Natural killer cell (primary cell): ENCODE measurements at regions not wholly inside any gene's neighbourhood (a gene's known extent, or its start where the extent isn't known, plus 50 kb on each side); places are given as distances from the start of the nearest gene placed in this dataset.

Source experiments
- ATAC-seq, 3 donors: fragments of 150-1000 bp in 2 of 3; fragments of 200-7000 bp in 1 of 3; cut with Tn5 transposase; 1 replicate in 1 of 3; 2 replicates in 2 of 3; pipeline ENCODE4 v1.10.0; 2021; ENCODE audit warnings: mild to moderate bottlenecking in 2 of 3, moderate library complexity in 2 of 3
- DNase-seq, 2 donors: peaks; one replicate each; pipeline versions ENCODE4 v3.0.0 to v3.0.0-alpha.2; 2013 to 2021; ENCODE audit warnings: mixed read lengths in 1 of 2
- H3K27ac ChIP-seq: one replicate; pipeline ENCODE4 v1.5.1; 2013; ENCODE audit warnings: mild to moderate bottlenecking, low read length
- H3K27me3 ChIP-seq: one replicate; pipeline ENCODE4 v1.6.1; 2013; ENCODE audit warnings: low read length; ENCODE audit not compliant: control insufficient read depth, insufficient read depth
- H3K36me3 ChIP-seq: one replicate; pipeline ENCODE4 v1.6.1; 2013; ENCODE audit warnings: low read length; ENCODE audit not compliant: control insufficient read depth, insufficient read depth
- H3K4me1 ChIP-seq: one replicate; pipeline ENCODE4 v1.6.1; 2013; ENCODE audit warnings: low read length; ENCODE audit not compliant: control insufficient read depth, insufficient read depth
- H3K4me3 ChIP-seq: one replicate; pipeline ENCODE4 v1.5.1; 2013; ENCODE audit warnings: low read length
- H3K9me3 ChIP-seq: one replicate; pipeline ENCODE4 v1.6.1; 2013; ENCODE audit warnings: low read length; ENCODE audit not compliant: control insufficient read depth, insufficient read depth
- H3K27ac Mint-ChIP-seq, 2 donors: one replicate each; pipeline ENCODE4 v1.8.0; 2022; ENCODE audit warnings: mild to moderate bottlenecking in 2 of 2, mixed read lengths in 2 of 2, moderate library complexity in 1 of 2
- H3K27me3 Mint-ChIP-seq, 2 donors: one replicate each; pipeline ENCODE4 v1.8.0; 2022; ENCODE audit warnings: low read depth in 2 of 2, mixed read lengths in 2 of 2
- H3K36me3 Mint-ChIP-seq: one replicate; pipeline ENCODE4 v1.8.0; 2022; ENCODE audit warnings: mixed read lengths
- H3K4me1 Mint-ChIP-seq, 2 donors: one replicate each; pipeline ENCODE4 v1.8.0; 2022; ENCODE audit warnings: mixed read lengths in 2 of 2
- H3K4me3 Mint-ChIP-seq: one replicate; pipeline ENCODE4 v1.8.0; 2022; ENCODE audit warnings: mild to moderate bottlenecking, moderate library complexity, mixed read lengths
- H3K9me3 Mint-ChIP-seq, 2 donors: one replicate each; pipeline ENCODE4 v1.8.0; 2022; ENCODE audit warnings: mixed read lengths in 2 of 2
- WGBS: methylation state at CpG from one replicate; pipeline ENCODE4 v1.1.7; 2013; ENCODE audit warnings: missing lambda C conversion rate; ENCODE audit not compliant: insufficient coverage; 5-methylcytosine and 5-hydroxymethylcytosine counted together
- intact Hi-C: fragments of 100-400 bp; cut with micrococcal nuclease; formaldehyde crosslinking; loops from one replicate; pipeline ENCODE4 v1.14.2; 2022
- TF ChIP-seq, protein P1 (sequence below): fragments of 200-600 bp; IDR thresholded peaks from one replicate; pipeline ENCODE4 v1.8.0; 2022; ENCODE audit warnings: antibody characterized with exemption

DNA sequence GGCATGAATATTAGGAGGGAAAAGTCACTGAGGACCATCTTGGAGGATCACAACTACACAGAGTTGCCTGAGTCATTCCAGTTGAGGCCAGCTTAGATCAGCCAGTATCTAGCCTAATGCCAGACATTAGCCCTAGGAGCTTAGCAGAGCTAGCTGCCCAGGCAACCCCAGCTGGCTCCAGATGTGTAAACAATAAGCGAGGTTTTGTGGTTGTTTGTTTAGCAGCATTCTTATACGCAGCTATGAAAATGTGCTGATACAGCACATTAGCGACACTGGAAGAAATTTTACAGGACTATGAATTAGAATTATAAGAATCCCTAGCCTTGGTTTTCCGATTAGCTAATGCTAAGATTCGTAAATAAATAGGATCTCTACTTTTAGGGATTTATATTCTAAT, 59.3 kb downstream of the BTBD3 start:
- TF ChIP-seq, protein P1, sequence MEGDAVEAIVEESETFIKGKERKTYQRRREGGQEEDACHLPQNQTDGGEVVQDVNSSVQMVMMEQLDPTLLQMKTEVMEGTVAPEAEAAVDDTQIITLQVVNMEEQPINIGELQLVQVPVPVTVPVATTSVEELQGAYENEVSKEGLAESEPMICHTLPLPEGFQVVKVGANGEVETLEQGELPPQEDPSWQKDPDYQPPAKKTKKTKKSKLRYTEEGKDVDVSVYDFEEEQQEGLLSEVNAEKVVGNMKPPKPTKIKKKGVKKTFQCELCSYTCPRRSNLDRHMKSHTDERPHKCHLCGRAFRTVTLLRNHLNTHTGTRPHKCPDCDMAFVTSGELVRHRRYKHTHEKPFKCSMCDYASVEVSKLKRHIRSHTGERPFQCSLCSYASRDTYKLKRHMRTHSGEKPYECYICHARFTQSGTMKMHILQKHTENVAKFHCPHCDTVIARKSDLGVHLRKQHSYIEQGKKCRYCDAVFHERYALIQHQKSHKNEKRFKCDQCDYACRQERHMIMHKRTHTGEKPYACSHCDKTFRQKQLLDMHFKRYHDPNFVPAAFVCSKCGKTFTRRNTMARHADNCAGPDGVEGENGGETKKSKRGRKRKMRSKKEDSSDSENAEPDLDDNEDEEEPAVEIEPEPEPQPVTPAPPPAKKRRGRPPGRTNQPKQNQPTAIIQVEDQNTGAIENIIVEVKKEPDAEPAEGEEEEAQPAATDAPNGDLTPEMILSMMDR, result no peak
- Mint-ChIP-seq H3K27me3 (peaks cover 0 to 3% of the 10 kb centered on the region in 2 donors), H3K36me3 (no peaks in the 10 kb centered on the region), H3K9me3 (peaks cover 0 to 4% of the 10 kb centered on the region in 2 donors), H3K4me3 (no peak overlapping the region), H3K4me1 (no peaks in the 10 kb centered on the region), H3K27ac (no peak overlapping the region)
- no peak overlapping the region for H3K4me3 ChIP-seq
- H3K27me3 ChIP-seq, result no peaks in the 10 kb centered on the region
- H3K4me1 ChIP-seq, result no peaks in the 10 kb centered on the region
- ATAC-seq (no peak), DNase-seq (no peak)
- intact Hi-C loops, result no loop called here
- no peaks in the 10 kb centered on the region for H3K9me3 ChIP-seq
- WGBS, result 90% methylated on average over 3 of the region's 5 CpGs
- H3K36me3 ChIP-seq, result no peaks in the 10 kb centered on the region
- H3K27ac ChIP-seq, result no peak overlapping the region

DNA sequence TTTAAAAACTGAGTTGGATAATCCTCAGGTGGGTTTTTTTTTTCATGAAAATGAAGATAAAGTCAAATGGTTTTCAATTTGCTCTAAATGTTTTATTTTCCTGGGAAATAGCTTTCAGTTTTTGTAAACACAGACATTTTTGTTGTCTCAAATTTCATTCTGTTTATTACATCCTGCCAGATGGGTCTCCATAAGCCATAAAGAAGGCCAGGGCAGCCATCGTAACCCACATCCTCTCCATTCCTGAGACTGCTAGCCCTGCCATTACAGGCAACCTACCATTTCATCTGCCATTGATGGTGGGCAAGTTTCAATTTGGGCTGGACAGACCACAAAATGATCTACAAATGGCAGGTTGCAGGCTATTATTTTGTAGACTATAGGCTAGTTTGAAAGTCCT, 60.8 kb downstream of the BTBD3 start:
- no peak overlapping the region for H3K4me3 Mint-ChIP-seq
- H3K9me3 ChIP-seq, result no peaks in the 10 kb centered on the region
- H3K27ac ChIP-seq, result no peak overlapping the region
- no peak overlapping the region for H3K27ac Mint-ChIP-seq
- peaks cover 0 to 6% of the 10 kb centered on the region in 2 donors for H3K9me3 Mint-ChIP-seq
- DNase-seq, result no peak
- TF ChIP-seq, protein P1, result no peak
- H3K27me3 ChIP-seq, result no peaks in the 10 kb centered on the region
- H3K27me3 Mint-ChIP-seq, result peaks cover 0 to 3% of the 10 kb centered on the region in 2 donors
- no peaks in the 10 kb centered on the region for H3K36me3 Mint-ChIP-seq
- H3K4me1 Mint-ChIP-seq, result no peaks in the 10 kb centered on the region
- no peaks in the 10 kb centered on the region for H3K4me1 ChIP-seq
- WGBS, result 73% methylated on average over 1 of the region's 1 CpG
- no peaks in the 10 kb centered on the region for H3K36me3 ChIP-seq
- intact Hi-C loops, result no loop called here
- no peak overlapping the region for H3K4me3 ChIP-seq
- ATAC-seq, result no peak

DNA sequence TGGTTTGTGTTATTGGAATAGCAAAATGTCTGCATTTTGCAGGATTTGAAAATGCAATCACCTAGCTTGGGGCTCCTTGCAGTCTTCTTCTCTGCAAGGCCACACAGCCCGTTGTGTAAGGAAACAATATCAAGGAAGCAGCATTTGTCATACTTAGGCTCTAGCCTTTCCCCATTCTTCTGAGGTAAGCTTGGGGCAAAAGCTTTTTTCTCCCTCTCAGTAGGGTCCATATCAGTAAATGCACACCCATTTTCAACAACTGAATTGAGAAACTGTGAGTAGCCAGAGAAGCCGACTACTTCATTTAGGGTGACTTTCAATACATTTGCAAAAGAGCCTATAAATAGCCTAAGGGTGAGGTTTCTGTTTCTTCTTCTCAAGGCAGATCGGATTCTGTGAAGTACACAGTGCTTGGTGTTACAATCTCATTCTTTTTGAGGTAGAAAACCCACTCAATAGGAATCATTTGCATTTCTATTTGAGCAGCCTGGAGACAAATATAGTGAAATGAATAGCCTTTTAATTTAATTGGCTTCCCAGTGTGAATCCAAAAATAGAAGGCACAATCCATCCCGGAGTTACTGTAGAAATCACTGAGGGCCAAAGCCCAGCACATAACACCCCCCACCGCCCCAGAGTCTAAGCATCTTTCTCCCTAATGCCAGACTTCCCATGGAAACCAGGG, 61.8 kb downstream of the BTBD3 start:
- no peaks in the 10 kb centered on the region for H3K36me3 Mint-ChIP-seq
- DNase-seq (no peak), ATAC-seq (no peak)

More for the DNA sequence above, 61.8 kb downstream of the BTBD3 start:
- Histone ChIP-seq H3K27me3 (no peaks in the 10 kb centered on the region), H3K36me3 (no peaks in the 10 kb centered on the region), H3K4me3 (no peak overlapping the region), H3K4me1 (no peaks in the 10 kb centered on the region), H3K9me3 (no peaks in the 10 kb centered on the region), H3K27ac (no peak overlapping the region)
- Mint-ChIP-seq H3K27me3 (no peaks in the 10 kb centered on the region), H3K9me3 (peaks cover 3% of the 10 kb centered on the region in 2 donors), H3K4me3 (no peak overlapping the region), H3K4me1 (no peaks in the 10 kb centered on the region), H3K27ac (no peak overlapping the region)
- intact Hi-C loops, result no loop called here
- TF ChIP-seq, protein P1, result no peak
- 43% methylated on average over 4 of the region's 5 CpGs for WGBS
